Inflammatory macrophage treated with lipopolysaccharide for 1 hour (primary cell): ENCODE measurements at regions not wholly inside any gene's neighbourhood (a gene's known extent, or its start where the extent isn't known, plus 50 kb on each side); places are given as distances from the start of the nearest gene placed in this dataset.
"Not testable (repeated sequence)": the region's sequence is repeated elsewhere in the genome, so short reads cannot be mapped to it uniquely, and the experiment has no call there.

Experiments used
- DNase-seq, 2 donors: peaks; one replicate each; pipeline ENCODE4 v3.0.0-alpha.2; 2020 to 2022

DNA sequence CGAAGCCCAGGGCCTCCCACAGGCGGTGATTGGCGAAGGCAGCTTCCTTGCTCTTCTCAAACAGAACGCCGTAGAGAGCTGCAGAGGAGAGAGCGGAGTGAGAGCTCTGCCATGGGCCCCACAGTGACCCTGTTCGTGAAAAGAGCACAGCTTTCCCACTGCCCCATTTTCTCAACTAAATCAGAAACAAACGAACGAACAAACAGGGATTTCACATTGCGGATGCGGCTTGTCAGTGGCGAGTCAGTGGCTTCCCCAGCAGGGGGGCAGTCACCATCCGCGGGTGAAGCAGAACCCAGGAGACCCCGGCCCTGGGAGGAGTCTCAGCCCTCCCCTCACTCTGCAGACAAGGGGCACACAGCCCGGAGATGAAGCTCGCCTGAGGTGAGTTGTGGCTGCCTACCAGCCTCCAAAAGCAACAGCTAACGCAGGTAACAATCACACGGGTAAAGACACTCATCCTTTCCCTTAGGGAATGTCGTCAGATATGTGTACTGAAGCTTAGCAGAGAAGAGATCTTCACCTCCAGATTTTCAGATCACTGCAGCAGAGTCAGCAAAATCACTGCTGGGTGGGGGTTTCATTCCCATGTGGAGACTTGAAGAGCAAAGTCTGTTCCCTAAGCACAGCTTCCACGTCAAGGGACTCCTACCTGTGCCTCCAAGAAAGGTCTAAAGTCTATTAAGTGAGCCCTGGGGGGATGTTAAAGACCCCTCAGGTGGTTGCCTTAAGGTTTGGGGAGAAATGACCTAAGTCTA, 51.2 kb upstream of the GPR31 start:
- no peak for DNase-seq

DNA sequence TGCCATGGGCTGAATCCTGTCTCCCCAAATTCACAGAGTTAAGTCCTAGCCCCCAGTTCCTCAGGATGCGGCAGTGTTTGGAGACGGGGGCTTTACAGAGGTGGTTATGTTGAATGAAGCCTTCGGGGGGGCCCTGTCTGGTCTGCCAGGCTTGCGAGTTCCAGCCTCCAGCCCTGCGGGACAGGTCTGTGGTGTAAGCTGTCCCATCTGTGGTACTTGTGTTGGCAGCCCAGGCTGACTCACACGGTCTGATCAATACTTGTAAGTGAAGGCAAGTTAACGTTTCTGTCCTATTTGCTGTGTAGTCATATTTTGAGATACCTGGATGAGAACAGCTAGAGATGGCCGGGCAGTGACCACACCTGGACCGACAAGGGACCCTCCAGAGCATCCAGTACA, 51.8 kb upstream of the GPR31 start:
- DNase-seq: no peak

GRCh38 chr6:167210375-167211294, 52.9 kb upstream of the GPR31 start:
- no peak for DNase-seq

GRCh38 chr6:167211295-167211648, 53.5 kb upstream of the GPR31 start:
- DNase-seq: no peak

DNA sequence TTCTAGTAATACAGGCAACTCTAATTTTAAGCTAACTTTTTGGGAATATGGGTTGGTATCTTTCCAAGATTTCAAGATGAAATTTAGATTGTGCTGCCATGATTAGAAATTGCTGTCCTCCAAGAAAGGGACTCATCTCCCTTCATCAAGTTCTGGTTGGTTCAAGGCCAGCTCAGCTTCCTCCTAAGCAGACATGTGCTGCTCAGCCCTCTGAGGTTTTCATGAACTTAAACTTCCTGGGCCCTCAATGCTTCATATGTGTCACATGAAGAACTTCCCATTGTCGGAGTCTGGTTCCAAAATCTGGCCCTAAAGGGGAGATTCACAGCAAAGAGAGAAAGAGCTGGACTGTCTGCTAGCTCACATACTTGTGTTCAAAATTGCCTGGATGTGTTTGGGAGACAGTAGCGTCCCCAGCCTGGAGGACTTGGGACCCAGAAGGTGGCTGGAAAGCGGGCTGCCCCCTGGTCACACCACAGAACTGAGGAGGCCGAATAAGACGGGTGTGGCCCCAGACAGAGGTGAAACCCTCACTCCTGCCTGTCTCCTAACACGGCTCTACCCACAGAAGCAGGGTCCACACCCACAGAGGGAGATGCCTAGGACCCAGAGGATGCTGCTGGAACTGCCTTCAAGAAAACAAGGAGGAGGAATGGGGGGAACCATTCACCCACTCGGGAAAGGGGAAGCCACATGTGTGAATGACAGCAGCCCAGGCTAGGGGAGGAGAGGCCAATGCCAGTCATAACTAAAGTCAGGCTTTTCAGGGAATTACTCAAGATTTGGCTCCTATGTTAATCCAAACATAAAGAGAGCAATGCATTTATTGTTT, 54.3 kb upstream of the GPR31 start:
- peak; percentile 10 to 22 for DNase-seq

- no peak for DNase-seq
These were observed 54.9 kb upstream of the GPR31 start for GRCh38 chr6:167212713-167213005.

DNA sequence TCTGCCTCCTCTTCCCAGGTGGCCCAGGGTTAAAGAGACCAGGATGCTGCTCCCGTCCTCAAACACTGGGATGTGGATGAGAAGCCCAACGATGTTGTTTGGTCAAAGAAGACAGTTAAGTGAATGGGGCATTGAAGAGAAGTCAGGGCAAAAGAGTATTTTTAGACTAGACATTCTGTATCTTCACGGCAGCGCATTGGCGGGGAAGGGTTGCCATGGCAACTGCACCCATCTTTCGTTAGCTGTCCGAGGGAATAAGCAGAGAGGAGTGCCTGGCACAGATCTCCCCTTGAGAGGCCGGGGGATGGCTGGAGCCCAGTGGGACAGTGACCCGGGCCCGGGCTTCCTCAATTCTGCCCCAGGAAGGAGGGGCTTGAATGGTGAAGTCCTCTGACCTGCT, 56.4 kb upstream of the GPR31 start:
- DNase-seq: no peak

- DNase-seq: not testable (repeated sequence)
These were observed 57.9 kb upstream of the GPR31 start for GRCh38 chr6:167215429-167216250.

DNA sequence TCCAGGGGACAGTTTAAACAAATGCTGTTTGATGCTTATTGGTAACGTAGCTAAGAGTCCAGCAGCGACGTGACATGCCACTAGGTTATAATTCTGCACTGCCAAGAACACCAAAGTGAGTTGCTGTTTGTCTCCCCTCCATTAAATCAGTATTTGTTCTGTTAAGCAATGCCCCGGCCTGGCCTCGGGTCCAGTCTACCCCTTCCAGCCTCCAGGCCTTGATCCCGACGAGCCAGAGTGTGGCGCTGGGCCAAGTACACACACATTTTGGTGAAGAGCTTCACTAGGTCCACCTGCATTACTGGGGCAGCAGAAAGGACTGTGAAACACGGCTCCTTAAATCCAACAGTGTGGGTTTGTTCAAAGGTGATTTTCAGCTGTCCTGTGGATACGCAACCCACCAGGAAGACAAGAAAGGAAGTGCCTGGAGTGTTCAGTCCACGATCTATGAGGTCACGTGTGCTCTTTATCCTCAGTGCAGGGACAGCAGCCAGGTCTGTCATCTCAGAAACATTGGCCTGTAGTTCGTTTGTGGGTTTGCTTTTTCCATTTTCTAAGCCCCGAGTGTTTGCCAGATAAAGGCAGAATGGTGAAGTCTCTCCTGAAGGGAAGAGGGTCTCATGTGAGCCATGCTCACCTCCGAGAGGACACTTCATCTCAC, 58.7 kb upstream of the GPR31 start:
- DNase-seq: not testable (repeated sequence)

- not testable (repeated sequence) for DNase-seq
These were observed 59.3 kb upstream of the GPR31 start for GRCh38 chr6:167217073-167217472.

GRCh38 chr6:167217951-167218759, 60.4 kb upstream of the GPR31 start:
- peak in 1 of 2 donors; percentile 4 for DNase-seq

DNA sequence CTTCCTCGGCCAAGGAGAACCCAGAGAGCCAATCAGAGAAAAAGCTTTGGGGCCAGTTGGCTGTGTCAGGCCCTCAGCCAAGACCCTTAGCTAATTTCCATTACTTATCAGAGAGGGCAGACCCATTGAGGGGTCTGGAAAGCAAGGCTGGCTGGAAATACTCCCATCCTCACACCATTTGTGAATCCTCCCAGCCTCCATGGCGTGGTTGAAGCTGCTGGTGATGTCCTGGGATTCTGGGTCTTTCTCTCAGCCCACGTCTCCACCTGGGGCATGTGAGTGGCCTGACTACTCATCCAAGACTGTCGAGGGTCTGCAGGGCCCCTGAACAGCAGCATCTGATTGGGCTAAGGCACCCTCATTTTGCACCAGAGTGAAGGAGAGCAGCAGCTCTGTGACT, 61.3 kb upstream of the GPR31 start:
- DNase-seq: not testable (repeated sequence)

- DNase-seq: no peak
These were observed 62.3 kb upstream of the GPR31 start for GRCh38 chr6:167219967-167220512.

GRCh38 chr6:167221400-167222201, 63.8 kb upstream of the GPR31 start:
- no peak for DNase-seq

DNA sequence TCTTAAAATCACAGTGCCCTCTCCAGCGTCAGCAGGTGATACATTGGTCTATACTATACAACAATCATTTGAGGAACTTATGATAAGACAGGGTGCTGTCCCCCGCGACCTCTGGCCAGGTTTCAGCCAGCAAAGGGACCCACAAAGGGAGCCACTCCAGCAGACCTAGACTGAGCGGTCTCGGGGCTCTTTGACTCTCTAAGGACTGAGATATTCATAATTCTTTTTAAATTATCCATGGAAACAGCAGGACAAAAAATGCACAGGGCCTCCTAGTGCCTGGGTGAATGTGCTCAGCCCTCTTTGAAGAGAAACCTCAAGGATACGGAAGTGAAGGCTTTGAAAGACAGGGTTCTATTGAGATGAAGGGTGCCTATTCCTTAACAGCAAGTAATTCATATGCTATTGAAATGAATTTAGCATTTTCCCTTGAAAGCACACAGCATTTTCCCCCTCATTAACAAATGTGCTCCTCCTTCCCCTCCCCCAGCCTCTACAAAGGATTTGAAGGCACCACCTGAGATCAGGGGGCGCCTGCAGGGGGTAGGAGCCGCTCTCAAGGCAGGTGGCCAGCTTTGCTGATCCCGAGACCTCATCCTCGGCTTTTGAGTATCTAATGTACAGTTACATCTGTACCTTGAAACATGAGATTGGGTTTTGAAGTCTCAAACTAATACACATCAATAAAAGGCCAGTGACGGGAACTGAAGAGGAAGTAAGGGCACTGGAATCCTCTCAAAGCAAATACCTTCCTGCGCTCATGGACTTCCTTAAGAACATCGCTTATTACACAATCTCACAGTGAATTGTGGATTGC, 65.3 kb upstream of the UNC93A start:
- not testable (repeated sequence) for DNase-seq

DNA sequence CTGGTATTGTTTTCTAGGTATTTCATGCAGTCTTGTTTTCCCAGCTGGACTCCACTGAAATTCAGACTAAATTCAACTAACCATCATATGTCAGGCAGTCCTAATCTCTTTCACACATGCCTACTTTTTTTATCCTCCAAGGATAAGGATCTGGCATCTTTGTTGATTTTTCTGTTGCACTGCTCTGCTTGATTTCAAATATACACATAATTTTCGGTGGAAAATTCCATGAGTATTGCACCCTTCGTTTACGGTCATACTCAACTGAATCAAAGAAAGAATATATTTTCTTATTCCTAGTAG, 64.8 kb upstream of the UNC93A start:
- DNase-seq: no peak

GRCh38 chr6:167226791-167227190, 64.3 kb upstream of the UNC93A start:
- no peak for DNase-seq

GRCh38 chr6:167227984-167228383, 63.1 kb upstream of the UNC93A start:
- DNase-seq: no peak

GRCh38 chr6:167229586-167229985, 61.5 kb upstream of the UNC93A start:
- no peak for DNase-seq
